ENCODE measurements at regions not wholly inside any gene's neighbourhood (a gene's known extent, or its start where the extent isn't known, plus 50 kb on each side); places are given as distances from the start of the nearest gene placed in this dataset.
"Not testable (repeated sequence)": the region's sequence is repeated elsewhere in the genome, so short reads cannot be mapped to it uniquely, and the experiment has no call there.

GRCh38 chrX:22866801-22867200 lies 133.0 kb upstream of the DDX53 start:
- not testable (repeated sequence) for TF ChIP-seq CTCF (IDR thresholded peaks at IDR 0.05; ENCODE audit: insufficient read depth, low read depth, low read length); EZH2 (IDR thresholded peaks at IDR 0.05; ENCODE audit: insufficient read depth, low read length)

Data from astrocyte (in vitro differentiated cells and primary cell).